ENCODE measurements at regions not wholly inside any gene's neighbourhood (a gene's known extent, or its start where the extent isn't known, plus 50 kb on each side); places are given as distances from the start of the nearest gene placed in this dataset.

GRCh38 chr2:239803102-239803765 lies 221.9 kb downstream of the NDUFA10 start:
- TF ChIP-seq CTCF (IDR thresholded peaks at IDR 0.05), result no peak
- TF ChIP-seq EP300 (IDR thresholded peaks at IDR 0.05), result no peak
- no peak for TF ChIP-seq POLR2A (IDR thresholded peaks at IDR 0.05)
- TF ChIP-seq POLR2AphosphoS5 (IDR thresholded peaks at IDR 0.05), result no peak
- Histone ChIP-seq H3K9me3 (peaks cover 0 to 5% (median 0%) of the 10 kb centered on the region in 4 donors), H3K4me1 (no peaks in the 10 kb centered on the region), H3K36me3 (no peaks in the 10 kb centered on the region), H3K4me3 (no peak overlapping the region), H3K27me3 (peaks cover 0 to 4% (median 4%) of the 10 kb centered on the region in 3 donors), H3K27ac (no peak overlapping the region)
- DNase-seq, result peak in 1 of 2 donors; percentile 11
- WGBS, 5 donors, result 92 to 95% (median 94%) methylated on average over 21 of the region's 21 CpGs
- intact Hi-C loops (cut with DNase I; ENCODE audit: low total_unique reads), result no loop called here

GRCh38 chr2:239802185-239802649 lies 222.9 kb downstream of the NDUFA10 start:
- H3K9me3 ChIP-seq, result peaks cover 0 to 5% (median 0%) of the 10 kb centered on the region in 4 donors
- H3K4me3 ChIP-seq, result no peak overlapping the region
- peaks cover 0 to 3% (median 2%) of the 10 kb centered on the region in 3 donors for H3K27me3 ChIP-seq
- DNase-seq, result peak in 1 of 2 donors; percentile 20
- no peaks in the 10 kb centered on the region for H3K36me3 ChIP-seq
- no peaks in the 10 kb centered on the region for H3K4me1 ChIP-seq
- no peak for TF ChIP-seq POLR2AphosphoS5 (IDR thresholded peaks at IDR 0.05)
- no peak for TF ChIP-seq CTCF (IDR thresholded peaks at IDR 0.05)
- TF ChIP-seq EP300 (IDR thresholded peaks at IDR 0.05), result no peak
- TF ChIP-seq POLR2A (IDR thresholded peaks at IDR 0.05), result no peak
- WGBS, 5 donors, result 51 to 73% (median 51%) methylated on average over 21 of the region's 21 CpGs
- H3K27ac ChIP-seq, result no peak overlapping the region
- intact Hi-C loops (cut with DNase I; ENCODE audit: low total_unique reads), result no loop called here

GRCh38 chr2:239801404-239802184 lies 223.5 kb downstream of the NDUFA10 start:
- DNase-seq, result peak in 1 of 2 donors; percentile 20
- intact Hi-C loops (cut with DNase I; ENCODE audit: low total_unique reads), result no loop called here
- Histone ChIP-seq H3K4me1 (no peaks in the 10 kb centered on the region), H3K36me3 (no peaks in the 10 kb centered on the region), H3K27me3 (no peaks in the 10 kb centered on the region), H3K4me3 (no peak overlapping the region), H3K9me3 (peaks cover 0 to 5% (median 0%) of the 10 kb centered on the region in 4 donors), H3K27ac (no peak overlapping the region)
- no peak for TF ChIP-seq EP300 (IDR thresholded peaks at IDR 0.05)
- TF ChIP-seq POLR2A (IDR thresholded peaks at IDR 0.05), result no peak
- no peak for TF ChIP-seq CTCF (IDR thresholded peaks at IDR 0.05)
- TF ChIP-seq POLR2AphosphoS5 (IDR thresholded peaks at IDR 0.05), result no peak
- 84 to 87% (median 86%) methylated on average over 18 to 22 of the region's 22 CpGs for WGBS, 5 donors

- no peak overlapping the region for H3K27ac ChIP-seq
- 82 to 96% (median 87%) methylated on average over 22 of the region's 22 CpGs for WGBS, 5 donors
- intact Hi-C loops (cut with DNase I; ENCODE audit: low total_unique reads), result no loop called here
- no peaks in the 10 kb centered on the region for H3K4me1 ChIP-seq
- H3K27me3 ChIP-seq, result no peaks in the 10 kb centered on the region
- no peak overlapping the region for H3K4me3 ChIP-seq
- DNase-seq, result peak in 1 of 2 donors; percentile 17
- peaks cover 0 to 5% (median under 1%) of the 10 kb centered on the region in 4 donors for H3K9me3 ChIP-seq
- H3K36me3 ChIP-seq, result no peaks in the 10 kb centered on the region
- TF ChIP-seq EP300 (IDR thresholded peaks at IDR 0.05) (no peak), POLR2AphosphoS5 (IDR thresholded peaks at IDR 0.05) (no peak), POLR2A (IDR thresholded peaks at IDR 0.05) (no peak), CTCF (IDR thresholded peaks at IDR 0.05) (no peak)
These were observed 224.3 kb downstream of the NDUFA10 start for GRCh38 chr2:239800785-239801386.

All from stomach (tissue), 8 donors.